ENCODE measurements at regions not wholly inside any gene's neighbourhood (a gene's known extent, or its start where the extent isn't known, plus 50 kb on each side); places are given as distances from the start of the nearest gene placed in this dataset.

- no peak for DNase-seq
These were observed 248.0 kb upstream of the PRDM1 start for GRCh38 chr6:105838171-105838570.

- DNase-seq = no peak
These were observed 249.2 kb upstream of the PRDM1 start for GRCh38 chr6:105836889-105837288.

- no peak for DNase-seq
These were observed 249.8 kb upstream of the PRDM1 start for GRCh38 chr6:105836379-105836778.

GRCh38 chr6:105835373-105835772 is 250.8 kb upstream of the PRDM1 start:
- DNase-seq = no peak

GRCh38 chr6:105833959-105834947 is 251.9 kb upstream of the PRDM1 start:
- no peak for DNase-seq

- no peak for DNase-seq
These were observed 253.8 kb upstream of the PRDM1 start for GRCh38 chr6:105832313-105832761.

GRCh38 chr6:105831311-105832097 is 254.6 kb upstream of the PRDM1 start:
- no peak for DNase-seq

- no peak for DNase-seq
These were observed 260.9 kb upstream of the PRDM1 start for GRCh38 chr6:105825210-105825609.

- no peak for DNase-seq
These were observed 261.4 kb upstream of the PRDM1 start for GRCh38 chr6:105824732-105825131.

GRCh38 chr6:105821777-105822176 is 264.4 kb upstream of the PRDM1 start:
- no peak for DNase-seq

GRCh38 chr6:105821027-105821426 is 265.1 kb upstream of the PRDM1 start:
- DNase-seq = no peak

GRCh38 chr6:105819745-105820144 is 266.4 kb upstream of the PRDM1 start:
- no peak for DNase-seq

- no peak for DNase-seq
These were observed 267.6 kb upstream of the PRDM1 start for GRCh38 chr6:105818505-105818904.

GRCh38 chr6:105817961-105818360 is 268.2 kb upstream of the PRDM1 start:
- DNase-seq = no peak

GRCh38 chr6:105817370-105817769 is 268.8 kb upstream of the PRDM1 start:
- no peak for DNase-seq

- no peak for DNase-seq
These were observed 269.3 kb upstream of the PRDM1 start for GRCh38 chr6:105816847-105817246.

GRCh38 chr6:105815661-105816555 is 270.2 kb upstream of the PRDM1 start:
- DNase-seq = no peak

GRCh38 chr6:105814745-105815536 is 271.2 kb upstream of the PRDM1 start:
- DNase-seq = no peak

GRCh38 chr6:105810922-105811482 is 275.1 kb upstream of the PRDM1 start:
- DNase-seq = no peak

GRCh38 chr6:105810105-105810921 is 275.8 kb upstream of the PRDM1 start:
- DNase-seq = peak; percentile 24

GRCh38 chr6:105808571-105808970 is 277.6 kb upstream of the PRDM1 start:
- DNase-seq = no peak
